HFFc6 (cell line): ENCODE measurements at regions not wholly inside any gene's neighbourhood (a gene's known extent, or its start where the extent isn't known, plus 50 kb on each side); places are given as distances from the start of the nearest gene placed in this dataset.

Experiments
- DNase-seq: peaks from one replicate; pipeline ENCODE4 v3.0.0-alpha.2; 2018
- H3K27ac Mint-ChIP-seq: 2 replicates; pipeline ENCODE4 v1.8.0; 2020; ENCODE audit warnings: mild to moderate bottlenecking, mixed read lengths
- H3K27me3 Mint-ChIP-seq: 2 replicates; pipeline ENCODE4 v1.8.0; 2021; ENCODE audit warnings: mild to moderate bottlenecking, moderate library complexity, mixed read lengths; ENCODE audit not compliant: insufficient read depth
- H3K36me3 Mint-ChIP-seq: 2 replicates; pipeline ENCODE4 v1.8.0; 2021; ENCODE audit warnings: low read depth, mixed read lengths
- H3K4me1 Mint-ChIP-seq: 2 replicates; pipeline ENCODE4 v1.8.0; 2020; ENCODE audit warnings: low read depth, mixed read lengths
- H3K4me3 Mint-ChIP-seq: 2 replicates; pipeline ENCODE4 v1.8.0; 2020; ENCODE audit warnings: mild to moderate bottlenecking, moderate library complexity, mixed read lengths
- H3K9me3 Mint-ChIP-seq: 2 replicates; pipeline ENCODE4 v1.8.0; 2020; ENCODE audit warnings: mild to moderate bottlenecking, mixed read lengths
- TF ChIP-seq, protein P1 (sequence below): fragments of 200-600 bp; sonication (generic); IDR thresholded peaks from 2 replicates; pipeline ENCODE4 v1.5.0; 2021; ENCODE audit warnings: antibody characterized with exemption, mild to moderate bottlenecking

DNA sequence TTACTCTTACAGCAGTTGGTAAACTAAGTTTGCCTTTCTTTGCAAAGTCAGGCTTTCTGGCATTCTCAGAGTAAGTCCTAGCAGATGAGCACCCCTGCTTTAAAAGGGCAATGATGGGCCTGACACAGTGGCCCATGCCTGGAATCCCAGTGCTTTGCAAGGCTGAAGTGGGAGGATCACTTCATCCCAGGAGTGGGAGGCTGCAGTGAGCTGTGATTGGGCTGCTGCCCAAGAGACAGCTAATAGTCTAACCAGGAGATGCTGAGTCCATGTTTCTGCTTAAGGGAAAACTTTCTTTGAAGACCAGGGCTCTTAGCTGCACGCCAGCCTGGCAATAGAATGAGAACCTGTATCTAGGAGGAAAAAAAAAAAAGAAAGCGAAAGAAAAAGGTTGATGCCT is 100.2 kb upstream of the MPP7 start:
- TF ChIP-seq, protein P1, sequence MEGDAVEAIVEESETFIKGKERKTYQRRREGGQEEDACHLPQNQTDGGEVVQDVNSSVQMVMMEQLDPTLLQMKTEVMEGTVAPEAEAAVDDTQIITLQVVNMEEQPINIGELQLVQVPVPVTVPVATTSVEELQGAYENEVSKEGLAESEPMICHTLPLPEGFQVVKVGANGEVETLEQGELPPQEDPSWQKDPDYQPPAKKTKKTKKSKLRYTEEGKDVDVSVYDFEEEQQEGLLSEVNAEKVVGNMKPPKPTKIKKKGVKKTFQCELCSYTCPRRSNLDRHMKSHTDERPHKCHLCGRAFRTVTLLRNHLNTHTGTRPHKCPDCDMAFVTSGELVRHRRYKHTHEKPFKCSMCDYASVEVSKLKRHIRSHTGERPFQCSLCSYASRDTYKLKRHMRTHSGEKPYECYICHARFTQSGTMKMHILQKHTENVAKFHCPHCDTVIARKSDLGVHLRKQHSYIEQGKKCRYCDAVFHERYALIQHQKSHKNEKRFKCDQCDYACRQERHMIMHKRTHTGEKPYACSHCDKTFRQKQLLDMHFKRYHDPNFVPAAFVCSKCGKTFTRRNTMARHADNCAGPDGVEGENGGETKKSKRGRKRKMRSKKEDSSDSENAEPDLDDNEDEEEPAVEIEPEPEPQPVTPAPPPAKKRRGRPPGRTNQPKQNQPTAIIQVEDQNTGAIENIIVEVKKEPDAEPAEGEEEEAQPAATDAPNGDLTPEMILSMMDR, result no peak
- Mint-ChIP-seq H3K36me3 (no peaks in the 10 kb centered on the region), H3K27me3 (peaks cover 26% of the 10 kb centered on the region), H3K4me1 (peaks cover 7% of the 10 kb centered on the region; the same call in 1 of the 2 replicates), H3K27ac (no peak overlapping the region), H3K9me3 (no peaks in the 10 kb centered on the region), H3K4me3 (no peak overlapping the region)
- DNase-seq, result no peak

DNA sequence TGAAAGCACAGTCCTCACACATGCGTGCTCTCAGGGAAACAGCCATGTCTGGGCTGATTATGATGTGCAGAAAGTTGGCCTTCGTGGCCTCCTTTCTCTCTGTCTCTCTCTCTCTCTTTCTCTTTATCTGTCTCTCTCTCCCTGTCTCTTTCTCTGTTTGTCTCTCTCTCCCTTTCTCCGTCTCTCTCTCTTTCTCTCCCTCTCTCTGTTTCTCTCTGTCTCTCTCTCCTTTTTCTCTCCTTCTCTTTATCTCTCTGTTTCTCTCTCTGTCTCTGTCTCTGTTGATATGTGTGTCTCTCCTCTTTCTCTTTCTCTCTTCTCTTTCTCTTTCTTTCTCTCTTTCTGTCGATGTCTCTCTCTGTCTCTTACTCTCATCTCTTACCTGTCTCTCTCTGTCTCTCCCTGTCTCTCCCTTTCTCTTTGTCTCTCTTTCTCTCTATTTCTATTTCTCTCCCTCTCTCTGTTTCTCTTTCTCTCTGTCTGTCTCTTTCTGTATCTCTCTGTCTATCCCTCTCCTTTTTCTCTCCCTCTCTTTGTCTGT is 105.4 kb upstream of the MPP7 start:
- H3K27me3 Mint-ChIP-seq, result peaks cover 21% of the 10 kb centered on the region
- H3K4me1 Mint-ChIP-seq, result no peaks in the 10 kb centered on the region
- no peaks in the 10 kb centered on the region for H3K9me3 Mint-ChIP-seq
- no peak overlapping the region for H3K4me3 Mint-ChIP-seq
- DNase-seq, result no peak
- no peak overlapping the region for H3K27ac Mint-ChIP-seq
- TF ChIP-seq, protein P1, result no peak
- H3K36me3 Mint-ChIP-seq, result no peaks in the 10 kb centered on the region

DNA sequence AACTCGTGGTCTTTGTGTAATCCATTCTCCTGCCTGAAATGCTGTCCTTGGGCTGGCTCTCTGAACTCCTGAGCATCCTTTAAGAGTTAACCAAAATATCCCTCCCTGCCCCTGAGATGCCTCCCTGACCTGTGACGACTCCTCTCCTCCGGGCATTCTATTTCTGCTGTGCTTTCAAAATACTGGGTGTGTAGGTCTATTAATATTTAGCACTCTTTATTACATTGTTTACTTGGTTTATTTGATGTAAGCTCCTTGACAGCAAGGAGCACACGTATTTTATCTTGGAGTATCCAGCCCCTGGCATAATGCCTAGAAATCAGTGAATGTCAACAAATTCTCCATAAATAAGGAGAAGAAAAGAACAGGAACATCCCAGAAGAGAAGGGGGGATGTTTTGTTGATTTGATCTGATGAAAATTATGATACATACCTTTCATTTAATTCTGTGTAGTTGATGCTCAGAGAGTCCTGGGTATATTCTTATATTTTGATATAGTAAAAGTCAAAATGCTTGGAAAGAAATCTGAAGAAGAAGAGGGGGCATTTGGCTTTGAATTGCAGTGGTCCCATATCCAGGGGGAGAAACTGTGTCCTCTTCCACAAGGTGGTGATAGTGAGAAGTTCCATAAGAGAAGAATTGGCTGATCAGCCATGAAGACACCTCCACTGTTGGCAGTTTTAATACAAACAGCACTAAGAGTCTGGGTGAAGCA is 107.7 kb upstream of the MPP7 start:
- DNase-seq, result no peak
- no peak overlapping the region for H3K27ac Mint-ChIP-seq
- no peak overlapping the region for H3K4me3 Mint-ChIP-seq
- H3K27me3 Mint-ChIP-seq, result peaks cover 20% of the 10 kb centered on the region
- H3K4me1 Mint-ChIP-seq, result no peaks in the 10 kb centered on the region
- no peaks in the 10 kb centered on the region for H3K36me3 Mint-ChIP-seq
- TF ChIP-seq, protein P1, result peak; percentile 60
- H3K9me3 Mint-ChIP-seq, result no peaks in the 10 kb centered on the region

DNA sequence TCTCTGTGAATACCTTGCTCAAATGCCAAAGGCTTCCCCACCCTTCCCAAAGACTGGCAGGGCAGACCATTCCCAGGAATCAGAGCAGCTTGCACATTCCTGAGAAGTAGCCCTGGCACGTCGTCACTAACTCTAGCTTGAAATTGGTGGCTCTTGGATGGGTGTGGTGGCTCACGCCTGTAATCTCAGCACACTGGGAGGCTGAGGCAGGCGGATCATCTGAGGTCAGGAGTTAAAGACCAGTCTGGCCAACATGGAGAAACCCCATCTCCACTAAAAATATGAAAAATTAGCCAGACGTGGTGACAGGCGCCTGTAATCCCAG is 108.2 kb upstream of the MPP7 start:
- Mint-ChIP-seq H3K27ac (no peak overlapping the region), H3K27me3 (peaks cover 20% of the 10 kb centered on the region), H3K4me1 (no peaks in the 10 kb centered on the region), H3K9me3 (no peaks in the 10 kb centered on the region), H3K4me3 (no peak overlapping the region), H3K36me3 (no peaks in the 10 kb centered on the region)
- TF ChIP-seq, protein P1, result no peak; the same call in 1 of the 2 replicates
- DNase-seq, result no peak

DNA sequence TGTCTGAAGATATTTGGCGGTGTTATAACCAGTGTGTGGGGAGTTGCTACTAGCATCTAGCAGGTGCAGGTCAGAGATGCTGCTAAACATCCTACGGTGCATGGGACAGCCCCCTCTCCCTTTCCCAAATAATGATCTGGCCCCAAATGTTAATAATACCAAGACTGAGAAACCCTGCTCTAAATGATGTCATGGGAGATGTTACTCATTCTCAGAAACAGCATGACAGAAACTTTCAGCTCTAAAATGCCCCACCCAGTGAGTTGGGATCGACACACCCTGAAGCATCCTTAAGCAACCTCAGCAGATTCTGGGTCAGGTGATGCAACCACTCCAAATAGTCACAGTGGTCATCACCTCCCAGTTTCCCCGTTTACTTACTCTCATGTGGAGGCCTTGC is 108.8 kb upstream of the MPP7 start:
- H3K27ac Mint-ChIP-seq, result no peak overlapping the region
- peaks cover 20% of the 10 kb centered on the region for H3K27me3 Mint-ChIP-seq
- H3K36me3 Mint-ChIP-seq, result no peaks in the 10 kb centered on the region
- TF ChIP-seq, protein P1, result no peak
- H3K9me3 Mint-ChIP-seq, result no peaks in the 10 kb centered on the region
- H3K4me3 Mint-ChIP-seq, result no peak overlapping the region
- H3K4me1 Mint-ChIP-seq, result no peaks in the 10 kb centered on the region
- no peak for DNase-seq
